ENCODE measurements at regions not wholly inside any gene's neighbourhood (a gene's known extent, or its start where the extent isn't known, plus 50 kb on each side); places are given as distances from the start of the nearest gene placed in this dataset.

GRCh38 chr5:88956416-88956815 is 73.4 kb upstream of the MEF2C start:
- no peak for DNase-seq (ENCODE audit: low read depth)

GRCh38 chr5:88955403-88955802 is 72.4 kb upstream of the MEF2C start:
- no peak for DNase-seq (ENCODE audit: low read depth)

- DNase-seq (ENCODE audit: low read depth): no peak
Measured at GRCh38 chr5:88954511-88954910, 71.5 kb upstream of the MEF2C start.

- no peak for DNase-seq (ENCODE audit: low read depth)
Measured at GRCh38 chr5:88952996-88953643, 70.1 kb upstream of the MEF2C start.

- DNase-seq (ENCODE audit: low read depth): no peak
Measured at GRCh38 chr5:88952344-88952743, 69.4 kb upstream of the MEF2C start.

GRCh38 chr5:88951457-88951856 is 68.5 kb upstream of the MEF2C start:
- no peak for DNase-seq (ENCODE audit: low read depth)

GRCh38 chr5:88948746-88949600 is 66.0 kb upstream of the MEF2C start:
- no peak for DNase-seq (ENCODE audit: low read depth)

GRCh38 chr5:88944751-88945531 is 62.0 kb upstream of the MEF2C start:
- peak; percentile 31 for DNase-seq (ENCODE audit: low read depth)

- DNase-seq (ENCODE audit: low read depth): no peak
Measured at GRCh38 chr5:88941581-88941980, 58.6 kb upstream of the MEF2C start.

- no peak for DNase-seq (ENCODE audit: low read depth)
Measured at GRCh38 chr5:88940713-88941112, 57.7 kb upstream of the MEF2C start.

- no peak for DNase-seq (ENCODE audit: low read depth)
Measured at GRCh38 chr5:88939300-88939699, 56.3 kb upstream of the MEF2C start.

- DNase-seq (ENCODE audit: low read depth): no peak
Measured at GRCh38 chr5:88938488-88938887, 55.5 kb upstream of the MEF2C start.

- no peak for DNase-seq (ENCODE audit: low read depth)
Measured at GRCh38 chr5:88937406-88937805, 54.4 kb upstream of the MEF2C start.

- no peak for DNase-seq (ENCODE audit: low read depth)
Measured at GRCh38 chr5:88934439-88934838, 51.5 kb upstream of the MEF2C start.

Data from fibroblast of gingiva (primary cell).